ENCODE measurements at regions not wholly inside any gene's neighbourhood (a gene's known extent, or its start where the extent isn't known, plus 50 kb on each side); places are given as distances from the start of the nearest gene placed in this dataset.

DNA sequence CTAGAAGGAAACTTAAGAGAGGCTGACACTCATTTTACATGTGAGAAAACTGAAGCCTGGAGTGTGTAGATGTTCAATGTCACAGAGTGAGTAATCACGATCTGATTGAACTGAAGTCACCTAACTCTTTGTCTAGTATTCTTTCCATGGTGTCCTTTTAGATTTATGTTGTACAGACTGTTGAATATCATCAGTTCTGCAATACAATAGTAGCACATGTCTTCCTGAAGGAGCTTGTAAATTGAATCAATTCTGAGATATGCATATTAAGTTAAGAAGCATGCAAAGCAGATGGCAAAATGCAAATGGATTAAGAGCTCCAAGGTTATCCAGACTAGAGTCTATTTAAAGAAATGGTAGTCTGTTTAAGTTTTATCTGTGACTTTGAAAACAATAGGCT, 484.9 kb upstream of the CRIM1 start:
- H3K36me3 ChIP-seq: no peaks in the 10 kb centered on the region
- H3K27ac ChIP-seq: no peak overlapping the region
- intact Hi-C loops (cut with DNase I; ENCODE audit: low total_unique reads): no loop called here
- no peaks in the 10 kb centered on the region for H3K27me3 ChIP-seq
- TF ChIP-seq POLR2A (IDR thresholded peaks at IDR 0.05): no peak
- TF ChIP-seq, protein P1, sequence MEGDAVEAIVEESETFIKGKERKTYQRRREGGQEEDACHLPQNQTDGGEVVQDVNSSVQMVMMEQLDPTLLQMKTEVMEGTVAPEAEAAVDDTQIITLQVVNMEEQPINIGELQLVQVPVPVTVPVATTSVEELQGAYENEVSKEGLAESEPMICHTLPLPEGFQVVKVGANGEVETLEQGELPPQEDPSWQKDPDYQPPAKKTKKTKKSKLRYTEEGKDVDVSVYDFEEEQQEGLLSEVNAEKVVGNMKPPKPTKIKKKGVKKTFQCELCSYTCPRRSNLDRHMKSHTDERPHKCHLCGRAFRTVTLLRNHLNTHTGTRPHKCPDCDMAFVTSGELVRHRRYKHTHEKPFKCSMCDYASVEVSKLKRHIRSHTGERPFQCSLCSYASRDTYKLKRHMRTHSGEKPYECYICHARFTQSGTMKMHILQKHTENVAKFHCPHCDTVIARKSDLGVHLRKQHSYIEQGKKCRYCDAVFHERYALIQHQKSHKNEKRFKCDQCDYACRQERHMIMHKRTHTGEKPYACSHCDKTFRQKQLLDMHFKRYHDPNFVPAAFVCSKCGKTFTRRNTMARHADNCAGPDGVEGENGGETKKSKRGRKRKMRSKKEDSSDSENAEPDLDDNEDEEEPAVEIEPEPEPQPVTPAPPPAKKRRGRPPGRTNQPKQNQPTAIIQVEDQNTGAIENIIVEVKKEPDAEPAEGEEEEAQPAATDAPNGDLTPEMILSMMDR (IDR thresholded peaks at IDR 0.05): no peak
- no peaks in the 10 kb centered on the region for H3K9me3 ChIP-seq
- no peak overlapping the region for H3K4me3 ChIP-seq
- DNase-seq: no peak
- no peaks in the 10 kb centered on the region for H3K4me1 ChIP-seq

DNA sequence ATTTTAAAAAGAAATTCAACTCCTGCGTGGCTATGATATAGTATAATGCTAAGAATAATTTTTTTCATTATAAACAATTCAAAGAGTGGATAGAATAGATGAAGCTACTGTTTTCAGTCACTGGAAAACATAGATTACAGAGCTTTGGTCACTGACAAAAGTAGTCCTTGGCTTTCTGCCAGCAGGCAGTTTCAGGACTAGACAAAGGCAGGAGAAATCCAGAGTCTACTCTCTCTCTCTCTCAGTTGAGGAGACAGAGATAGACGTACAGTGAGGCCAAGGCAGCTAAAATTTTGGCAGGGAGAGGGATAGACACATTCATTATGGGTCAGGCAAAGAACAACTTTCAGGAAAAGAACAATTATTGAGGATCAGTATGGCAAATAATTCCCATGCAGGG, 491.4 kb upstream of the CRIM1 start:
- Histone ChIP-seq H3K27ac (no peak overlapping the region), H3K4me3 (no peak overlapping the region), H3K27me3 (no peaks in the 10 kb centered on the region), H3K36me3 (no peaks in the 10 kb centered on the region), H3K4me1 (no peaks in the 10 kb centered on the region), H3K9me3 (no peaks in the 10 kb centered on the region)
- no peak for TF ChIP-seq POLR2A (IDR thresholded peaks at IDR 0.05)
- TF ChIP-seq, protein P1 (IDR thresholded peaks at IDR 0.05): no peak
- intact Hi-C loops (cut with DNase I; ENCODE audit: low total_unique reads): no loop called here
- DNase-seq: no peak

DNA sequence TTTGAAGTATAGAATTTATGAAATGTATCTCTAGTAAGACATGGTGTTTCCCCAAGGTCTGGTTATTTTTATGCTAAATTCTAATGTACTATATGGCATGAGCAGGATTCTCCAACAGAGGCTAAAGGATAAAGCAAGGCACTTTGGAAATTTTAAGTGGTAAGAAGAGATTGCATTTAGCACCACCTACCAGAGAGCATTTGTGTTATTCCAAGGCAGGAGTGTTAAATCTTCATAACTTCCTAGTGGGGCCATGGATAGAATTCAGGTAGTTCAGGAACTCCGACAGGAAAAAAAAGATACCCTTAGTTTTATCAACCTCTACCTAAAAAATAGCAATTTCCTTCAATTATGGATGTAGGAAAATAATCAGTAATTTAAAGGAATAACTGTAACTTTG, 497.4 kb upstream of the CRIM1 start:
- H3K9me3 ChIP-seq: no peaks in the 10 kb centered on the region
- no peaks in the 10 kb centered on the region for H3K36me3 ChIP-seq
- no peak overlapping the region for H3K4me3 ChIP-seq
- H3K27ac ChIP-seq: no peak overlapping the region
- intact Hi-C loops (cut with DNase I; ENCODE audit: low total_unique reads): no loop called here
- no peak for DNase-seq
- H3K4me1 ChIP-seq: no peaks in the 10 kb centered on the region
- no peaks in the 10 kb centered on the region for H3K27me3 ChIP-seq
- no peak for TF ChIP-seq POLR2A (IDR thresholded peaks at IDR 0.05)
- TF ChIP-seq, protein P1 (IDR thresholded peaks at IDR 0.05): no peak

DNA sequence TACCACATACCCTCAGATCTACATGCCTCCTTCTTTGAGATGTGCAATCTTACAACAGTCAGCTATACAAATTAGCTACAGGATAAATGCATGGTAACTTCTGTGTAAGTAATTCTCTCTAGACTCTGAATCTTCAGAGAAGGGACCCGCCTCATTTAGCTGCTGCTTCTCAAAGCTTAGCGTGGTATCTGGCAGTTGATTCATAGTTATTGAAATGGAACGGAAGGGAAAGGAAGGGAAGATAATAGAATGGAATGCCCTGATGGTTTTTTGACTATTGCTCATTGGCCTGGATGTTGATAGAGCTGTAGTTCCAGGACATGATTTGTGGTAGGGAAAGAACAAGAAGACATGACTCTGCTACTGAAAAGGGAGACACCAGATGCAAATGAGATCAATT, 498.1 kb upstream of the CRIM1 start:
- H3K27me3 ChIP-seq: no peaks in the 10 kb centered on the region
- no peaks in the 10 kb centered on the region for H3K36me3 ChIP-seq
- no peak overlapping the region for H3K27ac ChIP-seq
- intact Hi-C loops (cut with DNase I; ENCODE audit: low total_unique reads): no loop called here
- no peaks in the 10 kb centered on the region for H3K4me1 ChIP-seq
- no peak for DNase-seq
- no peak overlapping the region for H3K4me3 ChIP-seq
- TF ChIP-seq, protein P1 (IDR thresholded peaks at IDR 0.05): no peak
- TF ChIP-seq POLR2A (IDR thresholded peaks at IDR 0.05): no peak
- H3K9me3 ChIP-seq: no peaks in the 10 kb centered on the region

DNA sequence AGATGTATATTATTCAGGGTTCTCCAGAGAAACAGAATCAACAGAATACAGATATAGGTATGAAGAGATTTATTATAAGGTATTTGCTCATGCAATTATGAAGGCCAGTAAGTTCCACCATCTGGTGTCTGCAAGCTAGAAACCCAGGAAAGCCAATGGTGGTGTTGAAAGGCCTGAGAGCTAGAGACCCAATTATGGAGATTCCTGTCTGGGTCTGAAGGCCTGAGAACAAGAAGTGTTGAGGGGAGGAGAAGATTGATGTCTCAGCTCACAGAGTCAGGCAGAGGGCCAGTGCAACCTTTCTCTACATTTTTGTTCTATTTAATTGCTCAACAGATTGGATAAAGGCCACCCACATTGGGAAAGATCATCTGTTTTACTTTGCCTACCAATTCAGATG, 524.2 kb upstream of the CRIM1 start:
- H3K4me3 ChIP-seq: no peak overlapping the region
- H3K27me3 ChIP-seq: no peaks in the 10 kb centered on the region
- H3K9me3 ChIP-seq: no peaks in the 10 kb centered on the region
- no peaks in the 10 kb centered on the region for H3K4me1 ChIP-seq
- H3K27ac ChIP-seq: no peak overlapping the region
- no peak for DNase-seq
- intact Hi-C loops (cut with DNase I; ENCODE audit: low total_unique reads): no loop called here
- TF ChIP-seq, protein P1 (IDR thresholded peaks at IDR 0.05): no peak
- TF ChIP-seq POLR2A (IDR thresholded peaks at IDR 0.05): no peak
- H3K36me3 ChIP-seq: no peaks in the 10 kb centered on the region

Measured in uterus (tissue), 3 donors.